NCI-H524 (cell line): ENCODE measurements at regions not wholly inside any gene's neighbourhood (a gene's known extent, or its start where the extent isn't known, plus 50 kb on each side); places are given as distances from the start of the nearest gene placed in this dataset.
A peak's percentile ranks its signal among the peaks of the same experiment; 100 is the strongest.

Experiments
- DNase-seq, 2 experiments: peaks; one replicate each; lab custom pipeline; 2025; lab: John Stamatoyannopoulos, UW

DNA sequence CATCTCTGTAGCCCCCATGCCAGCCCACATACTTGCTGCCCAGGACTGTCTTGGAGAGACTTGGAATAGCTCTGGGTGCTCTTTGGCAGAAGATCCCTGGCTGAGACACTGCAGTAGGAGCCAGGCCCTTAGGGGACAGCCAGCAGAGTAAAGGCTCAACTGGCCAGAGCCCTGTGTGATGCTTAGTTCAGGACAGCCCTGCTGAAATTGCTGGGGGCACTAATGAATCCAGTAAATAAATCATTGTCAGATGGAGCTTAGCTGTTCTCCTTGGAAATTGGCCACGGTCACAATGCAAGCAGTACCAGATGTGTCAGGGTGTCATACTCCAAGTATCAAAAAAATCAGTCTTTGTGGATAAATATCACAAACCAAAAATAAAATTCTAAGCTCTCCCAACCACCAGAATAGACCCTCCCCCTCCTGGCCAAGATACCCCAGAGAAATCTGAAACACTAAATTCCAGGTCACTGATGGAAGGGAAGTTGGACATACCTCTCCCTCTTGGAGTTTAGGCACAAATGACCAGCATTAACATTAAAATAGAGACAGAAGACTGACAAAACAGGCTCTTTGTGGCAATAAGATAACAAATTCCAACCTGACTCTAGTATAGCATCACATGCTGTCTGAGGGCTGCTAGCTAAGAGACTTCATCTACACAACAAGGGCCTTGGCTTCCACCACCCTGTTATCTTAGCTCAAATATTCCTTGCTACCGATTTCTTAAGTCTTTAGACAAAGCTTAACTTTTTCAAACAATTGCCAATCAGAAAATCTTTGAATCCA is 83.2 kb upstream of the DNAH14 start:
- DNase-seq: no peak

DNA sequence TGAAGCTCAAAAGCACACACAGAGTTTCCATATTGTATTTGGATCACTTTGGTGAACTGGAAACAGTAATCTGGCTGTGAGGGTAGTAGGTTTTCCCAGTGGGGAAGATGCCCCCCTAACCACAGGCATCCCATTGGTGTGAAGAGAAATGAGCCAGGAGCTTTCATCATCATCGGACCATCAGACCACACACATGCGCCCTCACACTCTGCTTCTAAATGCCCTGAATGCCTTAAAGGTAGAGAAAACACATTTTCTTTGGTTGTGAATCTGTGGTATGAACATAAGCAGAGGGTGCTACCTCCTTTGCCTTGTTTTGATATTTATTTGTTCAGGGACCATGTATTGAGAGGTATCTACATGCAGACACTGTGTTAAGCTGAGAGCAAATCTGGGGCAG is 79.0 kb upstream of the DNAH14 start:
- no peak for DNase-seq

DNA sequence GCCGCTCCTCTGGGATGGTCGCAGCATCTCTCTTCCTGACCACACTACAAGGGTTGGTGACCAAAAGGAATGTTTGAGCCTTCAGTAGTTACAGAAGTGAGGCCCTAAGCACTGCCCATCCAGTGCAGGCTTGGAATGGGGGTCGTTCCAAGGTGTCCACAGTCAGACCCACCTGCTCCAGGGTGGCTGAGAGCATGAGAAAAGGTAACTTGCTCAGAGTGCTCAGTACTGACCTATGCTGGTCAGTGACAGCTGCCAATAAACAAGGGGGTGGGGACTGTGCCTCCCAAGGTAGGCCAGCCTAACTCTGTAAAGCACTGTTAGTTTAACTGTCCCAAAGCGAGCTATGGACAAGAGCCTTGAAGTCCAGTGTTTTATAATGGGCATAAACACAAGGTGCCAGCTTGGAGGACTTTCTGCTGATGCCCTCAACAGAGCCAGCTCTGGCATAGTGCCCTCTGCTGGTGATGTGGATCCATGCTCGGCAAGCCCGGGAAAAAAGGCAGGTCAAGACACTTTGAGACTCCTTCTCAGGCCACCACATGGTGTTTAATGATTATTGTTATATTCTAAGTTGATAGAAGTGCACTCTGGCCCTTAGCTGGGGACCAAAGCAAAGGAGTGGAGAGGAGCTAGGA is 78.1 kb upstream of the DNAH14 start:
- DNase-seq: peak; percentile 12 to 67

DNA sequence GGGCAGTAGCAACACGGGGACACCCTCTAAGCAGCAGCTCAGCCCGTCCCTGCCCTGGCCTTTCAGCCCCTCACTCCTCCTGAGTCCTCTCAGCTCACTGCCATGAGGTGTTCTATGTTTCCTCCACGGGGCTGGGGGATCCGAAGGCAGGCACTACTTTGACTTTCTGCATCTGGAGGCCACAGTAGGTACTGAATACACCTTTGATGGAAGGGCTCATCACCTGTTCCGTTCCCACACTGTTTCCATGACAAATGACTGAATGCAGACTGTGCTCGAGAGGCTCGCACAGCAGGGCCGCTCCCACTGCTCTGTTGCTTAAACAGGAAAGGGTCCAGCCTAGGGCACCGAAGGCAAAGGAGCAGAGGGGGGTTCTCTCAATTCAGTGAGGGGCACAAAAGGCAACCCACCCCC is 77.6 kb upstream of the DNAH14 start:
- no peak for DNase-seq

DNA sequence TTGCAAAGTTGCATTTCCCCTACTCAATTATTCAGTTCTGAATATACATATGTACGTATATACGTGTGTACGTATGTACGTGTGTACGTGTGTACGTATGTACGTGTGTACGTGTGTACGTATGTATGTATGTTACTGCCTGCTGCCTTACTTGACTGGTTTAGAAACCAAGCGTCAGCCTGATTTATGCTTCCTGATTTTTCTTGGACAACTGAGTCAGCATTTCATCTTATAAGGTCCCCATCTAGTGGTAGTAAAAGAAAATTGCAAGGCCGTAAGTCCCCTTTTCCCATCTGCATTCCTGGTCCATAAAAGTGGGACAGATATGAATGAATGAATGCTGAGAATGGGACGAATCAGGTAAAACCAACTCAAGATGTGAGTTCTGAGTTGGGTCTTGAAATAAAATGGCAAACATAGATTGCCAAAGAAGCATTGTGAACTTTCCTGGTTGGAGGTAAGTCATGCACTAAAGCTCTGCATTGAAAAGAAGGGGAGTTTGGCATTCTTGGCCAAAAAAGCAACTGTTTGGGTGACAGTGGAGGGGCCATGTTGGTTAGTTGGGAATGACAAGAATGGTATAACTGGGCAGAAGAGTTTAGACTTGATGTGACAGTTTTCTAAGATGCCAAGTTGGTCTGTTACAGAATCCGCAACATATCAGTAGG is 76.4 kb upstream of the DNAH14 start:
- DNase-seq: peak; percentile 3 to 49

DNA sequence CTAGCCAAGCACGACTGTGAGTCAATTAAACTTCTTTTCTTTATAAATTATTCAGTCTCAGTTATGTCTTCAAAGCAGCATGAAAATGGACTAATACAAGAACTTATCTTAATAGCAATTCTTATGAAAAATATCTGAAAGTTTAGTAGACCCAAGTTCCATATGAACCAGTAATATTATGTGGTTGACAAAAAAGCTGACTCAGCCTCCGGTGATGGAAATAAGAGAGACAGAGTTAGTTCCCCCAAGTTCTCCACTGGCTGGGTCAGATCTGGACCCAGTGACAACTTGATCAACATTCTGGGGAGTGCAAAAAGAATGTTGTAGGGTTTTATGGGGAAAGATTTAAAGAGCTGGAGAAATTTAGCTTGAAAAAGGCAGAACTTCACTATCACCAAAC is 72.5 kb upstream of the DNAH14 start:
- no peak for DNase-seq

DNA sequence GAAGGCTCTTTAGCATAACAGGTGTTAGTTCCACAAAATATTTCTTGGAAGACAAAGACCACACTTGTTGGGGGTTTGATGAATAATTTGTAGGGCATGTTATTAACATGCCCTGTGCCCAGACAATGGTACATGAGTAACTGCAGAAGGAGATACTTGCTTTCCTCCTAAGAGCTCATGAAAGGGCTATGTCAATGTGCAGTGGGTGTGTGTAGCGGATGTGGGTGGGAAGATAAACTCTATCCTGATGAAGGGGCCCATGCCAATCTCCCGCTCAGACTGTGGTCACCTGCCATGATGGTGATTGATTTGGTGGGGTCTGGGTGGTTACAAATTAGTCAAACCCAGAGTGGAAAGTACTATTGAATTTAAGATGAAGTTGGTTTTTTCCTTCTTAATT is 69.8 kb upstream of the DNAH14 start:
- DNase-seq: no peak

DNA sequence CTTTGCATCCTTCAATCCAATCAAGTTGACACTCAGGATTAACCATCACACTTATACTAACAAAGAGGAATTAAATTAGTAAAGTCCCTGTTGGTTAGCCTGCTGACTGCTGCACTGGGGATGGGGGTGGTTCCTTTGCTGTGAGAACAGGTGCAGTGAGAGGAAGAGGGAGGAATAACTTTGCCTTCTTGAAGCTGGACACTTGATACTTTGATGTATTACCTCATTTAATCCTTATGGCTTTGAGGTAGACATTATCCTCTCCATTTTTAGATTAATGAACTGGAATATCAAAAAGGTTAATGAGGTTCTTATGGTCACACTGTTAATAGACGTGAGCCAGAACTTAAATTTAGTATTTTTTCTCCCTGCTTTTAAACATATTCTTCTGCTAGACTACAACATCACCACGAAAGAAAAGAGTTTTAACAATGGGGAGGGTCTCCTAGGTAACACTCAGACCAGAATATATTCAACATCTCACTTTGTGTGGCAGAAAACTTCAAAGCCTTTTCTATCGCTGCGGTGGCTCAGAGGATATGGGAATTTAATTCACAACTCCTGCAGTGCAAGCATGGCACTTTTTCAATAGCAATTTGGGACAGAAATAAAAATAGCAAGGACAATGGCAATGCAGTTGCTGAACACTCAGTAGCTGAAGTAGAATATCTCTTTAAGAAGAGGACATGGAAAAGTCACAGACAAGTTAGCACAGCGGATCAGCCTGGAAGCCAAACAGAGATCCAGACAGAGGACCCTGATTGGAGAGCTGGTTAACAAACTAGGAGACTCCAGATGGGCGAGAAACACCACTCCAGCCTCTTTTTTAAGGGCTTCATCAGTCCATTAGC is 68.8 kb upstream of the DNAH14 start:
- peak in 1 of 2 experiments; percentile 61 for DNase-seq

DNA sequence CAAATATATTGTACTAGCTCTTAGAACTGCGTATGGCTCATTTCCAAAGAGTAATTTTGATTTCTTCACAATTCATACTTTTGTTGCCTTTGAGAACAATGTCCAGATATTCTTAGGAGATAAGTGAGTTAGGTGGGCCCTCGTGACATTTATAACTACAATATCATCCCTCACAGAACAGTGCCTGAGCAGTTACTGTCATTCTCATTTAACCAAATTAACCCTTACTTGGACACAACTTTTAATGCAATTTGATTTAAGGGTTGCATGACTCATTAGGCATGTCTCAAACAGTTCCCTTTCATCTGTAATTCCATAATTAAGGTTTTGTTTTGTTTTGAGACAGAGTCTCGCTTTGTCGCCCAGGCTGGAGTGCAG is 68.1 kb upstream of the DNAH14 start:
- no peak for DNase-seq

DNA sequence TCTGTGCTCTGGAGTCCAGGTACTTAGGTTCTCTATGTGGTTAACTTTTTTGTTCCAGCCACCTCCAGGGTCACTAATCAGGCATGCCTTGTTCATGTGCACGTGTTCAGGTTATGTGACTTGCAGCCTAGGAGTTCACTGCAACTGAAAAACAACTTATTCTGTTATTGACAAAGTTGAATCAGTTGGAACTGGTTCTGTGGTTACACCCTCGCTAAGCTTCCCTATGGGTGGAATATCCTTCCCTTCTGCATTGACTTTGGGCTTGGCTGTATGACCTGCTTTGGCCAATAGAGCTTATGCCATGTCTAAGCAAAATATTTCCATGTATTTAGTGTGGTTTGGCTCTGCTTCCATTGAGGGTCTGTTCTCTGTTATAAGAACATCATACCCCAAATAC is 66.0 kb upstream of the DNAH14 start:
- no peak for DNase-seq

DNA sequence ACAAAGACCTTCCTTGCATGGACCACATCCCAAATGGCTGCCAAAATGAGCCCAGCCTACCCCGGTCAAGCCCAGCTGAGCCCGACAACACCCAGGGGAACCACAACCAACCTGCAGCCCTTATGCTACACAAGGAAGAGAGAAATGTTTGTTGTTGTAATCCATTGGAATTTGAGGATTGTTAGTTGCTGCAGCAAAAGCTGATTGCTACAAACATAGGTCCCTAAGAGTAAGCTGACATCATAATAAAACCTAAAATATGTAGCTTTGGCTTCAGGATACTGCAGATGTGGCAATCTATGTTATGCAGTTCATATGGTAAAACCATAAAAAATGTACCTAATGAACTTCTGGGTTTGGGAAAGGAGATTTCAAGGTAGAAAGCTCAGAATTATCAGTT is 65.5 kb upstream of the DNAH14 start:
- DNase-seq: no peak

DNA sequence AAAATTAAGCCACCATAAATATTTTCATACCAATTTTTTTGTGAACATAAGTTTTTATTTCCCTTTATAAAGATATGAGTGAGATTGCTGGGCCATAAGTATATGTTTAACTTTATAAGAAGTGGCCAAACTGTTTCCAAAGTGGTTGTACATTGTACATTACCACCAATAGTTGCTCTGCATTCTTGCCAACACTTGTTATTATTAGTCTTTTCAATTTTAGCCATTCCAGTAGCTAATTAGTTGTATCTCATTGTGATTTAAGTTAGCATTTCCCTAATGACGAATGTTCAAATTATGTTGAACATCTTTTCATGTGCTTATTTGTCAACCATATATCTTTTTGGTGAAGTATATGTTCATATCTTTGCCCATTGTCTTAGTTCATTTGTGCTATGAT is 64.0 kb upstream of the DNAH14 start:
- DNase-seq: no peak

DNA sequence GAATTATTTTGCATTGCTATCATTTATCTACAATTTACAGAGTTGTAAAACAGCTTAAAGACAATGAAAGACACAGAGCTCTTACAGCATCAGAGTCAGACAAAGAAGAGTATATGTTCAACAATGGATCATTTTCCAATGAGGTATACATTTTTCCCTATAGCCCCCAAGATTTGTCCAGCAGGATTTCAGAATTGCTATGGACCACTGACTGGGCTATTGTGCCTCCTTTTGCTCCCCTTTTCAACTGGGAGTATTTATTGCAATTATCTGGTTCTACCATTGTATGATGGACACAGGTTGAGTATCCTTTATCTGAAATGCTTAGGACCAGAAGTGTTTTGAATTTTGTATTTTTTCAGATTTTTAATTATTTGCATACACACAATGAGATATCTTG is 62.5 kb upstream of the DNAH14 start:
- no peak for DNase-seq

DNA sequence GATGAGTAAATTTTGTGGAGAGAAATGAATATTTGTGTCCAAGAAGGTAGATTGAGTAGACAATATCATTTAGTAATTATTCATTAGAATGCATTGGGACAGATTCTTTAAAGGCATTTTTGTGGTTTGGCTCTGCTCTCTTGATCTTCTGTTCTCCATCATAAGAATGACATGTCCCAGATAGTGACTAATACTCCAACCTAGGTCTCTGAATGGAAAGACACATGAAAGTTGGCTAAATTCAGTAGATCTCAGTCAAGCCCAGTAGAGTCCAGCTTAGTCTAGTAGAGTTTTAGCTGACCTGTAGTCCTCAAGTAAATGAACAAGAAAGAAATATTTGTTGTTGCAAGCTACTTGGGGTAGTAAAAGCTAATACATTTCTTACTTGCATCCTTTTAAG is 61.8 kb upstream of the DNAH14 start:
- no peak for DNase-seq

DNA sequence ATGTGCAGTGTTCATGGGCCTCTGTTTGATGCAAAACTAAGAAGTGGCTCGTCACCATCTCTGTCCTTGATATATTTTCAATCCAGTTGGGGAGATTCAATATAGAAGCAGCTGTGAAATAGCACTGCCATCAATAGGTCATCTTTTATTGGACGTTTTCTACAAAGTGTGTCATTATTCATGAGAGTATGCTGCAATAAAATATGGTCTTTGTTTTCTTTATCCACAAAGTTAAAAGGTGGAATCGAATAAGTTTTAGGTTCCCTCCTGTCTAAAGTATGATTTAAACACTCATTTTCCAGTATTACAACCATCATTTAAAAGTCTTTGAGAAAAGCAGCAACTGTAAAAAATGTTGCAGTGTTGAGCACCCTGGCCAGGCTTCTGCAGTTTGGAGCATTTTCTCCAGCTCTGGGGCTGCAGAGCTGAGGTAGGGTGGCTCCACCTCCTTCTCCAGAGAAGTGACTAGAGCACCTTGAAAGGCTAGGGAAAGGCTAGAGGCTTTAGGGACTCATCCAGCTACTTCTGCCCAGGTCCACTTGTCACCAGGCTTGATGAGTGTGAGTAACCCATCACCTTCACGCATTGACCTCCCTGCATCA is 56.5 kb upstream of the DNAH14 start:
- no peak for DNase-seq

DNA sequence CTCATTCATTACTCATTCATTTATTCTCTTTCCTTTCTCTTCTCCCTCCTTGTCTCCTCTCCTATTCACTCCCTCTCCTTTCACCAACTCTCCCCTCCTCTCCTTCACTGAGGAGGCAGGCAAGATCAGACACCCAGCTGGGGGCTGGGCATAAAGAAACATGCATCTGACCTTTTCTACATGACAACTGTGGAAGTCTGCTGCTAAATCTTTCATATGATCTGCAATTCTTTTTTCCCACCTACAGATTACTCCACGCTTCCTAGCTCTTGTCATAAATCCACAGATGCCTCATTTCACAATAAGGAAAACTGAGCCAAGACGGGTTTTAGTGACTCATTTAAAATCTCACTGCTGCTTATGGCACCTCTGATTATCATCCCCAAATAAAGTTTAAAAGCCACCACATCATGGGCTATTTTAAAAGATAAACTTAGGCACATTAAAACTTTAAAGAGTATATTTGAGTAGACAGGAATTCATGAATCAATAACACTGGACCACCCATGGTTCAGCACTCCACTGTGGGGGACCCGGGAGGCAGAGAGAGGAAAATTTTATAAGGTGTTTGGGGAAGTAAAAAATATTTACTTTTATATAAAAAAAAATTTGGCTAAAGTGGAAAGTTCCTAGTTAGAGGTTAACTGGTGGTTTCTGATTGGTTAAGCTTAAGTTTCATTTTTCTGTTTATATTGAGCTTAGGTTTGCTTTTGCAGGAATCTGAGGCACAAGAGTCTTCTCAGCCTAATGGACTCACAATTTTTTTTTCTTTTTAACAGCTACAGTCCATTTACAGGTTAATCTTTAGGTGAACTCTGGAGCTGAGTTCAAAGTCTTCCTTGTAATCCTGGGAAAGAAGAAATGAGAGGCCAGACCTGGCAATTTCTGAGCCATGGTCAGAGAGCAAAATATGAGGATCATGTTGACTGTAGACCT is 55.8 kb upstream of the DNAH14 start:
- no peak for DNase-seq

DNA sequence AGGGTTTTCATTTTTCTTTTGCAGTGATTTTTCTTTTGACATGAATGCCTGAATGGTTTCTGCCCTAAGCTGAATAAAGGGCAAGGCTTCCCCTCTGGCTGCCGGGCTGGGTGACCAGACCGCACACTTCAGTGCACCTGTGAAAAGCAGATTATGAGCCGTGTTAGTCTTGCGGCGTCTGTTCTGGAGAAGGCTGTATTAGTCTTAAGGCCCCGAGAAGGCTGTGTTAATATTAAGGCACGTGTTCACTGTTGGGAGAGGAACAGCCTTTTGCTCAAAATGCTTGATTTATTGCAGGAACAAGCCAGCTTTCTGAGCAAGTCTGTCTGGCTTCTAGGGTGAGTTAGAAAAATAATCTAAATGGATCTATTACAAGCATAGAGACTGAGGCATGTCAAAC is 54.7 kb upstream of the DNAH14 start:
- DNase-seq: peak; percentile 51 to 79

DNA sequence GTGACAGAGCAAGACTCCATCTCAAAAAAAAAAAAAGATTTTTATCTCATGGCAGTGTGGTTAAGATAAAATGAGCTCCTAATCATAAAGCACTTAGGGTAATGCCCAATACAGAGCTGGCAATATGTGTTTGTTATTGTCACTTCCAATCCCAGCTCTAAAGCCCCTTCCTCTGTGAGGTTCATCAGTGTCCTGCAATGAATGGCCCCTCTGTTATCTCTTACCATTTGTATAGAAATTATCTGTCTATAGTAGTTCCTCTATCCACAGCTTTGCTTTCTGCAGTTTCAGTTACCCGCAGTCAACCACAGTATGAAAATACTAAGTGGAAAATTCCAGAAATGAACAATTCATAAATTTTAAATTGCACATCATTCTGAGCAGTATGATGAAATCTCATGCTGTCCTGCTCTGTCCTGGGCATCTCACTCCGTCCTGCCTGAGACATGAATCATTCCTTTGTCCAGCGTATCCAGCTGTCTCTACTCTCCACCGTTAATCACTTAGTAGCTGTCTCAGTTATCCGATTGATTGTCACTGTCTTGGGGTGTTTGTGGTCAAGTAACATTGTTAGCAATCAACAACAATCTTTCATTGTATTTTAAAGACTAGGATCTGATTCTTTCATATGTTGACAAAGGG is 50.2 kb upstream of the DNAH14 start:
- DNase-seq: no peak
